Vagina (tissue), 2 donors: ENCODE measurements at regions not wholly inside any gene's neighbourhood (a gene's known extent, or its start where the extent isn't known, plus 50 kb on each side); places are given as distances from the start of the nearest gene placed in this dataset.

Experiments
- DNase-seq, 2 donors: peaks; one replicate each; pipeline ENCODE4 v3.0.0-alpha.2; 2017; ENCODE audit errors: extremely low spot score in 2 of 2
- H3K27ac ChIP-seq: fragments of 200-600 bp; sonication (generic); one replicate; pipeline ENCODE4 v1.5.1; 2019
- H3K27me3 ChIP-seq: fragments of 200-600 bp; sonication (generic); one replicate; pipeline ENCODE4 v1.5.1; 2019
- H3K36me3 ChIP-seq, 2 donors: fragments of 200-600 bp; sonication (generic); one replicate each; pipeline ENCODE4 v1.5.1; 2017 to 2019
- H3K4me1 ChIP-seq: fragments of 200-600 bp; sonication (generic); one replicate; pipeline ENCODE4 v1.5.1; 2019
- H3K4me3 ChIP-seq, 2 donors: fragments of 200-600 bp; sonication (generic); 1 replicate in 1 of 2; 2 replicates in 1 of 2; pipeline ENCODE4 v1.5.1; 2016 to 2019
- H3K9me3 ChIP-seq: fragments of 200-600 bp; sonication (generic); one replicate; pipeline ENCODE4 v1.5.1; 2019
- CTCF ChIP-seq, 3 experiments: fragments of 450-650 bp in 2 of 3; fragments of 200-600 bp in 1 of 3; sonication (generic) in 1 of 3; IDR thresholded peaks; one replicate each; pipeline ENCODE4 v1.5.1; 2017 to 2019; ENCODE audit warnings: antibody characterized with exemption in 3 of 3, mild to moderate bottlenecking in 2 of 3, moderate library complexity in 2 of 3
- POLR2A ChIP-seq, 2 donors: fragments of 450-650 bp; IDR thresholded peaks; one replicate each; pipeline ENCODE4 v1.6.1; 2017; ENCODE audit warnings: antibody characterized with exemption in 2 of 2, mild to moderate bottlenecking in 2 of 2, moderate library complexity in 2 of 2
- POLR2AphosphoS5 ChIP-seq, 2 donors: sonication (generic); formaldehyde crosslinking; IDR thresholded peaks; one replicate each; pipeline ENCODE4 v1.9.0; 2017; ENCODE audit warnings: antibody characterized with exemption in 2 of 2, mild to moderate bottlenecking in 2 of 2, low read depth in 1 of 2; ENCODE audit not compliant: insufficient read depth in 1 of 2
- intact Hi-C: fragments of 100-400 bp; cut with DNase I; formaldehyde crosslinking; loops from one replicate; pipeline ENCODE4 v1.15.1; 2023

GRCh38 chr10:36789974-36790373 is 335.4 kb upstream of the ANKRD30A start:
- Histone ChIP-seq H3K27ac (no peak overlapping the region), H3K4me3 (no peak overlapping the region), H3K4me1 (no peaks in the 10 kb centered on the region), H3K36me3 (no peaks in the 10 kb centered on the region), H3K9me3 (no peaks in the 10 kb centered on the region), H3K27me3 (no peaks in the 10 kb centered on the region)
- intact Hi-C loops, result no loop called here
- TF ChIP-seq POLR2AphosphoS5 (IDR thresholded peaks at IDR 0.05; ENCODE audit: insufficient read depth in 1 of 2, low read depth in 1 of 2) (no peak), POLR2A (IDR thresholded peaks at IDR 0.05) (no peak), CTCF (IDR thresholded peaks at IDR 0.05) (no peak)
- DNase-seq, result no peak

- Histone ChIP-seq H3K27ac (no peak overlapping the region), H3K4me1 (no peaks in the 10 kb centered on the region), H3K36me3 (no peaks in the 10 kb centered on the region), H3K4me3 (no peak overlapping the region), H3K9me3 (no peaks in the 10 kb centered on the region), H3K27me3 (no peaks in the 10 kb centered on the region)
- TF ChIP-seq CTCF (IDR thresholded peaks at IDR 0.05), result no peak
- no peak for TF ChIP-seq POLR2AphosphoS5 (IDR thresholded peaks at IDR 0.05; ENCODE audit: insufficient read depth in 1 of 2, low read depth in 1 of 2)
- TF ChIP-seq POLR2A (IDR thresholded peaks at IDR 0.05), result no peak
- intact Hi-C loops, result no loop called here
- DNase-seq, result no peak
These were observed 337.2 kb upstream of the ANKRD30A start for GRCh38 chr10:36788152-36788551.

GRCh38 chr10:36783400-36783799 is 342.0 kb upstream of the ANKRD30A start:
- H3K36me3 ChIP-seq, result no peaks in the 10 kb centered on the region
- no peak for DNase-seq
- no peaks in the 10 kb centered on the region for H3K4me1 ChIP-seq
- intact Hi-C loops, result no loop called here
- no peaks in the 10 kb centered on the region for H3K9me3 ChIP-seq
- H3K27ac ChIP-seq, result no peak overlapping the region
- H3K4me3 ChIP-seq, result no peak overlapping the region
- TF ChIP-seq POLR2AphosphoS5 (IDR thresholded peaks at IDR 0.05; ENCODE audit: insufficient read depth in 1 of 2, low read depth in 1 of 2), result no peak
- no peaks in the 10 kb centered on the region for H3K27me3 ChIP-seq

GRCh38 chr10:36781570-36781969 is 343.8 kb upstream of the ANKRD30A start:
- no peak for DNase-seq
- no peaks in the 10 kb centered on the region for H3K4me1 ChIP-seq
- H3K9me3 ChIP-seq, result no peaks in the 10 kb centered on the region
- H3K4me3 ChIP-seq, result no peak overlapping the region
- intact Hi-C loops, result no loop called here
- no peak overlapping the region for H3K27ac ChIP-seq
- H3K36me3 ChIP-seq, result no peaks in the 10 kb centered on the region
- no peaks in the 10 kb centered on the region for H3K27me3 ChIP-seq
- no peak for TF ChIP-seq POLR2A (IDR thresholded peaks at IDR 0.05)
- no peak for TF ChIP-seq POLR2AphosphoS5 (IDR thresholded peaks at IDR 0.05; ENCODE audit: insufficient read depth in 1 of 2, low read depth in 1 of 2)
- no peak for TF ChIP-seq CTCF (IDR thresholded peaks at IDR 0.05)

GRCh38 chr10:36780158-36780557 is 345.2 kb upstream of the ANKRD30A start:
- H3K27me3 ChIP-seq, result no peaks in the 10 kb centered on the region
- intact Hi-C loops, result no loop called here

More at GRCh38 chr10:36780158-36780557, 345.2 kb upstream of the ANKRD30A start:
- Histone ChIP-seq H3K4me3 (no peak overlapping the region), H3K36me3 (no peaks in the 10 kb centered on the region), H3K9me3 (no peaks in the 10 kb centered on the region), H3K27ac (no peak overlapping the region), H3K4me1 (no peaks in the 10 kb centered on the region)
- no peak for DNase-seq
- TF ChIP-seq POLR2A (IDR thresholded peaks at IDR 0.05), result no peak
- no peak for TF ChIP-seq CTCF (IDR thresholded peaks at IDR 0.05)
- no peak for TF ChIP-seq POLR2AphosphoS5 (IDR thresholded peaks at IDR 0.05; ENCODE audit: insufficient read depth in 1 of 2, low read depth in 1 of 2)
